Erythroblast (primary cell): ENCODE measurements at regions not wholly inside any gene's neighbourhood (a gene's known extent, or its start where the extent isn't known, plus 50 kb on each side); places are given as distances from the start of the nearest gene placed in this dataset.

Source experiments
- GATA1 ChIP-seq: IDR thresholded peaks from 2 replicates; pipeline ENCODE4 v1.6.1; 2011; ENCODE audit warnings: low read depth, mild to moderate bottlenecking, control low read depth, low read length, moderate library complexity
- POLR2A ChIP-seq: IDR thresholded peaks from 2 replicates; pipeline ENCODE4 v1.6.1; 2011; ENCODE audit warnings: mild to moderate bottlenecking, low read length

DNA sequence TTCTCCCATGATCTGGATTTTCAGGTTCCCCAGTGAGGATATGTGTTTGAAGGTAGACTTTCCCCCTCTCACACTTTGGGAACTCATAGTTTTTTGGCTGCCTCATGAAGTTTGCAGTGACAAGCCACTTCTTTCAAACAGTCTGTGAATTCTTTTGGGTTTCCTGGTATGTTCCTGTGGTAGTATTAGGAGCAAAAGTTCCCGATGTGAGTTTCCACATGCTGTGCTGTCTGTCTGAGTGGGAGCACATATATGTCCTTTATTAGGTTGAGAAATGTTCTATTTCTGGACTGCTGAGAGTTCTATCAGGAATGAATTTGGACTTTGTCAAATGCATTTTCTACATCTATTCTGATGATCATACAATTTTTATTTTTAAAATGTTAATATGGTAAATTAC is 273.2 kb upstream of the TARS1 start:
- TF ChIP-seq POLR2A, result no peak
- TF ChIP-seq GATA1, result no peak
